22Rv1 (cell line): ENCODE measurements at regions not wholly inside any gene's neighbourhood (a gene's known extent, or its start where the extent isn't known, plus 50 kb on each side); places are given as distances from the start of the nearest gene placed in this dataset.

Experiments used
- ZFX ChIP-seq: fragments of 450-650 bp; IDR thresholded peaks from 2 replicates; pipeline ENCODE4 v1.6.1; 2017; ENCODE audit warnings: antibody characterized with exemption, borderline replicate concordance
- TF ChIP-seq, protein P1 (sequence below): fragments of 450-650 bp; IDR thresholded peaks from 2 replicates; pipeline ENCODE4 v1.5.1; 2017; ENCODE audit warnings: mild to moderate bottlenecking

DNA sequence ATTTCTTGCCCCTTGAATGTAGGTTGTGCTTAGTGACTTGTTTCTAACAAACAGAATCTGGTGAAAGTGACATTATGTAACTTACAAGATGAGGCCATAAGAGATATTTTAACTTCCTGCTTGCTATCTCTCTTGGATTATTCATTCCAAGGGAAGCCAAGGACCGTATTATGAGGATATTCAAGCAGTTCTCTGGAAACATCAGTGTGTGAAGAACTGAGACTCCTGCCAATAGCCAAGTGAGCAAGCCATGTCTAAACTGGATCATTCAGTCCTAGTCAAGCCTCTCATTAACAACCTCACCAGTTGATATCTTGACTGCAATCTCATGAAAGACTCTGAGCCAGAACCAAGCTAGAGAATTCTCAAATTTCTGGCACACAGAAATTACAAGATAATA is 765.1 kb upstream of the SLC8A1 start:
- TF ChIP-seq, protein P1, sequence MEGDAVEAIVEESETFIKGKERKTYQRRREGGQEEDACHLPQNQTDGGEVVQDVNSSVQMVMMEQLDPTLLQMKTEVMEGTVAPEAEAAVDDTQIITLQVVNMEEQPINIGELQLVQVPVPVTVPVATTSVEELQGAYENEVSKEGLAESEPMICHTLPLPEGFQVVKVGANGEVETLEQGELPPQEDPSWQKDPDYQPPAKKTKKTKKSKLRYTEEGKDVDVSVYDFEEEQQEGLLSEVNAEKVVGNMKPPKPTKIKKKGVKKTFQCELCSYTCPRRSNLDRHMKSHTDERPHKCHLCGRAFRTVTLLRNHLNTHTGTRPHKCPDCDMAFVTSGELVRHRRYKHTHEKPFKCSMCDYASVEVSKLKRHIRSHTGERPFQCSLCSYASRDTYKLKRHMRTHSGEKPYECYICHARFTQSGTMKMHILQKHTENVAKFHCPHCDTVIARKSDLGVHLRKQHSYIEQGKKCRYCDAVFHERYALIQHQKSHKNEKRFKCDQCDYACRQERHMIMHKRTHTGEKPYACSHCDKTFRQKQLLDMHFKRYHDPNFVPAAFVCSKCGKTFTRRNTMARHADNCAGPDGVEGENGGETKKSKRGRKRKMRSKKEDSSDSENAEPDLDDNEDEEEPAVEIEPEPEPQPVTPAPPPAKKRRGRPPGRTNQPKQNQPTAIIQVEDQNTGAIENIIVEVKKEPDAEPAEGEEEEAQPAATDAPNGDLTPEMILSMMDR, result no peak
- no peak for TF ChIP-seq ZFX
